NT2/D1 (cell line): ENCODE measurements at regions not wholly inside any gene's neighbourhood (a gene's known extent, or its start where the extent isn't known, plus 50 kb on each side); places are given as distances from the start of the nearest gene placed in this dataset.

Experiments
- YY1 ChIP-seq: IDR thresholded peaks from 2 replicates; pipeline ENCODE4 v1.6.1; 2011; ENCODE audit not compliant: insufficient read length, insufficient read depth
- ZNF274 ChIP-seq: IDR thresholded peaks from 2 replicates; pipeline ENCODE4 v1.6.1; 2011; ENCODE audit warnings: mild to moderate bottlenecking, low read depth, low read length

- TF ChIP-seq YY1, result no peak
- no peak for TF ChIP-seq ZNF274
These were observed 467.8 kb downstream of the TMEM232 start for GRCh38 chr5:110258460-110259216.
